ENCODE measurements at regions not wholly inside any gene's neighbourhood (a gene's known extent, or its start where the extent isn't known, plus 50 kb on each side); places are given as distances from the start of the nearest gene placed in this dataset.
"Not testable (repeated sequence)": the region's sequence is repeated elsewhere in the genome, so short reads cannot be mapped to it uniquely, and the experiment has no call there.

GRCh38 chr14:58907803-58908202 is 270.0 kb downstream of the DACT1 start:
- no peak for DNase-seq

GRCh38 chr14:58912287-58912686 is 274.5 kb downstream of the DACT1 start:
- no peak for DNase-seq

GRCh38 chr14:58912799-58913432 is 275.2 kb downstream of the DACT1 start:
- DNase-seq, result no peak

- no peak for DNase-seq
These were observed 274.1 kb upstream of the DAAM1 start for GRCh38 chr14:58914279-58914855.

- no peak for DNase-seq
These were observed 272.8 kb upstream of the DAAM1 start for GRCh38 chr14:58915646-58916045.

- no peak for DNase-seq
These were observed 270.3 kb upstream of the DAAM1 start for GRCh38 chr14:58918066-58918738.

GRCh38 chr14:58919217-58919616 is 269.2 kb upstream of the DAAM1 start:
- no peak for DNase-seq

GRCh38 chr14:58920230-58920629 is 268.2 kb upstream of the DAAM1 start:
- DNase-seq, result no peak

- not testable (repeated sequence) for DNase-seq
These were observed 266.1 kb upstream of the DAAM1 start for GRCh38 chr14:58922201-58922940.

GRCh38 chr14:58923751-58924405 is 264.6 kb upstream of the DAAM1 start:
- DNase-seq, result no peak

GRCh38 chr14:58941629-58942028 is 246.8 kb upstream of the DAAM1 start:
- no peak for DNase-seq

GRCh38 chr14:58942516-58942915 is 246.0 kb upstream of the DAAM1 start:
- no peak for DNase-seq

- no peak for DNase-seq
These were observed 244.0 kb upstream of the DAAM1 start for GRCh38 chr14:58944343-58944967.

GRCh38 chr14:58944968-58945356 is 243.5 kb upstream of the DAAM1 start:
- DNase-seq, result no peak

- DNase-seq, result no peak
These were observed 242.0 kb upstream of the DAAM1 start for GRCh38 chr14:58946431-58946830.

- DNase-seq, result no peak
These were observed 241.3 kb upstream of the DAAM1 start for GRCh38 chr14:58947156-58947555.

- DNase-seq, result no peak
These were observed 240.5 kb upstream of the DAAM1 start for GRCh38 chr14:58947814-58948445.

GRCh38 chr14:58950555-58950954 is 237.9 kb upstream of the DAAM1 start:
- DNase-seq, result no peak

- DNase-seq, result no peak
These were observed 237.3 kb upstream of the DAAM1 start for GRCh38 chr14:58951143-58951542.

- no peak for DNase-seq
These were observed 234.4 kb upstream of the DAAM1 start for GRCh38 chr14:58954052-58954451.

- DNase-seq, result no peak
These were observed 233.3 kb upstream of the DAAM1 start for GRCh38 chr14:58954901-58955861.

All from stimulated activated CD4-positive, alpha-beta T cell treated with anti-CD3 and anti-CD28 coated beads, Interleukin-15, amount 100 ng/mL, for 24 hours (primary cell).